SW 1271 (cell line): ENCODE measurements at regions not wholly inside any gene's neighbourhood (a gene's known extent, or its start where the extent isn't known, plus 50 kb on each side); places are given as distances from the start of the nearest gene placed in this dataset.
"Not testable (repeated sequence)": the region's sequence is repeated elsewhere in the genome, so short reads cannot be mapped to it uniquely, and the experiment has no call there.

Experiments
- DNase-seq, 2 experiments: peaks; one replicate each; lab custom pipeline; 2025; lab: John Stamatoyannopoulos, UW

GRCh38 chr13:54593504-54593903 is 1564.9 kb downstream of the OLFM4 start:
- DNase-seq, result no peak

- DNase-seq, result no peak
Observed at GRCh38 chr13:54597540-54598088, 1569.0 kb downstream of the OLFM4 start.

GRCh38 chr13:54599413-54599812 is 1570.8 kb downstream of the OLFM4 start:
- no peak for DNase-seq

DNA sequence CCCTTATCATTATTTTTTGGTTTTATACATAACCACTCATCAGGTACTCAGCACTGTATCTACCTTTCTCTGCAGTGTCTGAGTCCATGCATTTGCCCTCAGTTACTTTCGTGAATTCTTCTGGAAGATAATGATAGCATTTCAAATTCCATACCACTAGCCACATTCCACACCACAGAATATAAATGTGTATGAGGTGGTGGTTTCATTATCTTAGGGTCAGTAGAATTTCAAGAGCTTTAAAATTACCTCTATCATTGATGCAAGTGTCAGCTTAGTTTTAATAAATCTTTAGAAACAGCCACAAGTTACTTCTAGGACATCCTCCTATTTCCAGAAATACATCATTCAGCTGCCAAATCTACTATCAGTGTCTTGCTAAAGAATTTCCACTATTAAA is 1578.3 kb downstream of the OLFM4 start:
- DNase-seq, result no peak

DNA sequence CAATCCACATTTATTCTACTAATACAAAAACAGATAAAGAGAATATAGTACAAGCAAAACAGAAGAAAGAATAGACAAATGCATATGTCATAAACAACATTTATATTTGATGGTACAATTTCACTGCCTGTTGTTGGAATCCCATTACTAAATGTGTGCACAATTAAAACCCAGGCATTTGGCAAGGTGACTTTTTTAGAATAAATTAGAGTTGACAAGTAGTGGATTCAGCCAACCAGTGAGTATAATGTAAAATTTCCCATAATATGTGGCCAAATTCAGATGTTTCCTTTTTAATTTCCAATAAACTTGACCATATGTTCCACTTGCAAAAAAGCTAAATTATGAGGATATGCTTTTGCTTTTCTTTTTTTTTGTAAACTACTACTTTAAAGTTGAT is 1578.8 kb downstream of the OLFM4 start:
- DNase-seq, result no peak

- DNase-seq, result no peak
Observed at GRCh38 chr13:54611390-54611789, 1582.8 kb downstream of the OLFM4 start.

DNA sequence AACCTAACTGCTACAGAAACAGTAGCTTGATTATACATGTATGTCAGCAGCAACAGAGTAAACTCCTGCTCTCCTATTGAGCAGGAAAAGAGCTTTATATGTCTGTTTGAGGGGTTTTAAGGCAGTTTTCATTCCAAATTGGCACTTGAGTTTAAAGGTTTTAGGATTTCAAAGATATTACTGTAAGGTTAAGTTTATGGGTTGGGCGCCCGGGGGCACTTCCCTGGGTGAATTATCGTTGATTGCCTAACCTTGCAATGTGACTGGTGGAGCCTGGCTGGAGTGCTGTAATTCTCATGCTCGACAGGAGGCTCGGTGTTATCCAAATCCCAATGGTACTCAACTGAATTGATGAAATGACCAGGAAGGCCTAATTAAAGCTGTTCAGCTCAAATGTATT is 1586.1 kb downstream of the OLFM4 start:
- DNase-seq, result no peak

GRCh38 chr13:54626504-54626903 is 1597.9 kb downstream of the OLFM4 start:
- DNase-seq, result not testable (repeated sequence)

- no peak for DNase-seq
Observed at GRCh38 chr13:54627646-54628372, 1599.2 kb downstream of the OLFM4 start.

GRCh38 chr13:54628383-54628782 is 1599.8 kb downstream of the OLFM4 start:
- no peak for DNase-seq

- DNase-seq, result no peak
Observed at GRCh38 chr13:54633456-54633855, 1604.8 kb downstream of the OLFM4 start.

- no peak for DNase-seq
Observed at GRCh38 chr13:54636231-54636630, 1607.6 kb downstream of the OLFM4 start.

DNA sequence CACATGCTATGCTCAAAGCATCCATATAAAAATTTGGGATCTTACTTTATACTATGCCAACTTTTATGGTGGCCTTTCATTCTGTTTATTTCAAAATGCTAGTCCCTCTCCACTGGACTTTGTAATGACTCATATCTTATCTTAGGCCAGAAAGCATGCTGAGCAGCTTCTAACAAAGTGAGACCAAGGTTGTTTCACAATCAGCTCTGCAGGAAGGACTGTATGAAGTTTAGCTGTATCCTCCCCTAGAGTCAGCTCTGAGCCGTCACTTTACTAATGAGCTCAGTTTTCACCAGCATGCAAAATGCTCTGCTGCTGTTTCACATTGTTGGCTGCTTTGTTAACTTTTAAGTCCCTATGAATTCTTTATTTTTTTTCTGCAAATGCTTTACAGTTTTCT is 1608.8 kb downstream of the OLFM4 start:
- DNase-seq, result no peak

DNA sequence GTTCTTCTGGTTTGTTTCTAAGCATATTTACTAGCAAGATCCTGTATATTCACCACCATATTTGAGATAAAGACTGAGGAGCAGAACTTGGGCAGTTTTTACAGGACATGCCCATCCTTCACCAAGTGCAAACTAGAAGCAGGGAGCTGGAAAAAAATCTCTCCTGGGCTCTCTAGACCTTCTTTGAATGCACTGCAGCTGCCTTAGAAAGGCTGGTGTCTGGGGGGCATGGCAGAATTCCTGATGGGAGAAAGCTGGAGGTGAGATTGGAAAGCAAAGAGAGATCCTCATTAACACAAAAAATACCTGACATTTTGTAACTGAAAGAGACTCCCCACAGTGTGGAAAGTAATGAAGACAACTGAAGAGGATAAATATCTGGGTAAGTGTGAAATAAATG is 1612.1 kb downstream of the OLFM4 start:
- no peak for DNase-seq

DNA sequence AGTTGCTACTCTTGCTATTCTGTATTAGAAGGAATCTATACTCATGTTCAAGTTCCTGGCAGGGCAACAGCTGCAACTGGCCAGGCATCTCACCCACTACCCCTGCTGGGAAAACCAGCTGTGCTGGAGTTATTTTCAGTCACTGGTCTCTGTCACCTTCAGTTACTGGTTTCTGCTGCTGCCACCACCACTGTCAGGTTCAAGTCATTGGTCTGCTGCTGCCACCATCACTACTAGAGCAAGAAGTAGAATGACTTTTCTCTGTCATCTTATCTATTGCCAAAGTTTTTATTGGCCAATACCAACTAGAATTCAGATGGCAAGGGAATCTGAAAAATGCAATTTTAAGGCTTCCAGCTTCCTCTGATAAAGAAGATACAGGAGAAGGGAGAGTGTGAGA is 1615.2 kb downstream of the OLFM4 start:
- no peak for DNase-seq

- no peak for DNase-seq
Observed at GRCh38 chr13:54647275-54647674, 1618.7 kb downstream of the OLFM4 start.

- no peak for DNase-seq
Observed at GRCh38 chr13:54657588-54657987, 1629.0 kb downstream of the OLFM4 start.

DNA sequence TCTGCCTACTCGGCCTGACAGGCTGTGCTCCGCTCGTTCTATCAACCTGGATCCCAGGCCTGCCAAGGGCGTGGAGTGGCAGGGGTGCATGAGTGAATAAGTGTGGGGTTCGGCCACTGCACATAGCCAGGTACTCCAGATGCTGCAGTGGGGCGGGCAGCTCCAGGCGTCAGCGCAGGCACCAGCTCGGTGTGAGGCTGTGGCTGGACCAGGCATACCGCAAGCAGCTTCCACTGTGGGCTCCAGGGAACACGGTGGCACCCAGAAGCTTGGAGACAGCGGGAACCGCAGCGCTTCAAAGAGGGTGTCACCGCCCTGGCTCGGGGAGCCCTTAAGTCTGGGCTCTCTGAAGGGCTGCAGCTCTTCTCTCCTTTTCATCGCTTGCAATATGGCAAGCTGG is 1630.2 kb downstream of the OLFM4 start:
- DNase-seq, result no peak

DNA sequence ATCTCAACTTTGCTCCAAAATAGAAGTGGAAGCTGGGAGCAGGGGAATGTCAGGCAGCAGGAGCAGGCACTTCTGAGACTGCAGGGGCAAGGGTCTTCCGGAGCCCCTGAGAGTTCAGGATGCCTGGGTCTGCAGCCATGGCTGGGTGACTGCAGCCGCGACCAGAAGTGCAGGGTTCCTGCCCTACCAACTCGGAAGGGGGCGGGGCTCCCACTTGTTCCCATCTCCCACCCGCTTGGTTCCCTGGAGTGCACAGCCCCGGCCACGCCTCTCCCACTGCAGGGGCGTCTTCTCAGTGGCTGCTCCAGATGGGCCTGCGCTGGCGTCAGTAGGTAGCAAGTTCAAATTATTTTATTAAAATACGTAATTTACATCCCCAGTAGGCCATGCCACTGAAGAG is 1631.7 kb downstream of the OLFM4 start:
- DNase-seq, result no peak

DNA sequence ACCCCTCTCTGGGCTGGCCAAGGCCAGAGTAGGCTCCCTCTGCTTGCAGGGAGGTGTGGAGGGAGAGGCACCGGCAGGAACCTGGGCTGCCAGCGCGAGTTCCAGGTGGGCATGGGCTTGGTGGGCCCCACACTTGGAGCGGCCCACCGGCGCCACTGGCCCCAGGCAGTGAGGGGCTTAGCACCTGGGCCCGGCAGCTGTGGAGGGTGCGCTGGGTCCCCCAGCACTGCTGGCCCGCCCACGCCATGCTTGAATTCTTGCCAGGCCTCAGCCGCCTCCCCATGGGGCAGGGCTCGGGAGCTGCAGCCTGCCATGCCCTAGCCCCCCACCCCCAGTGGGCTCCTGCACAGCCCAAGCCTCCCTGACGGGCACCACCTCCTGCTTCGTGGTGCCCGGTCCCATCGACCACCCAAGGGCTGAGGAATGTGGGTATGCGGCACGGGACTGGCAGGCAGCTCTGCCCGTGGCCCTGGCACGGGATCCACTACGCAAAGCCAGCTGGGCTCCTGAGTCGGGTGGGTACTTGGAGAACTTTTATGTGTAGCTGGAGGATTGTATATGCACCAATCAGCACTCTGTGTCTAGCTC is 1648.0 kb downstream of the OLFM4 start:
- no peak for DNase-seq

- DNase-seq, result no peak
Observed at GRCh38 chr13:54682184-54682583, 1653.6 kb downstream of the OLFM4 start.

DNA sequence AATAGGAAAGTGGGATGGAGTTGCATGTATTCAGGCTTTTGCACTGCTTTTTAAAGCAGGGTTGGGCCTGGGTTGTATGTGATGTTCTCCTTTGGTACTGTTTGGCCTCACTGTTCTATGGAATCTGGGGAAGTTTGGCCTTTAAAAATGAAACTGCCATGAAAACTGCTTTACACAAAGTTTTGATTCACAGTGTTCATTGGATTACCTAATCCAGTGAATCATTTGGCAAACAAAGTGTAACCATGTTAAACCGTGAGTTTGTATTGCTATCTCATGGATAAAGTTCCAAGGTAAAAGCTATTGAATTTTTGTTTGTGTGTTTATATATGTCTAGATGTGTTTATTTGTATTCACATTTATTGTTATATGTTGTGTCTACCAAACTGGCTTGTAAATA is 1658.6 kb downstream of the OLFM4 start:
- no peak for DNase-seq

DNA sequence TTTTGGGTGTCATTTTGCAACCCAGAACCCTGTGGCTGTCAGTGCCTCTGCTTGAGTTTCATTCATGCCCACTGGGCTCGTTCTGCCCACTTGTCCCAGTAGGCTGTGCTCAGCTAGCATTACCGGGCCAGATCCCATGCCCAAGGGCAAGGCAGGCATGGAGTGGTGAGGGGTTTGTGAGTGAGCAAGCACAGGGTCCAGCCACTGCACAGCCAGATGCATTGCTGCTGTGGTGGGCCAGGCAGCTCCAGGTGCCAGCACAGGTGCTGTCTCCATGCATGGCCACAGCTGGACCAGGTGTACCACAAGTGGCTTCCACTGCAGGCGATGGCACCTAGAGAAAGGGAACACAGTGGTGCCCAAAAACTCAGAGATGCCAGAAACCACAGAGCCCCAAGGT is 1671.2 kb downstream of the OLFM4 start:
- no peak for DNase-seq

DNA sequence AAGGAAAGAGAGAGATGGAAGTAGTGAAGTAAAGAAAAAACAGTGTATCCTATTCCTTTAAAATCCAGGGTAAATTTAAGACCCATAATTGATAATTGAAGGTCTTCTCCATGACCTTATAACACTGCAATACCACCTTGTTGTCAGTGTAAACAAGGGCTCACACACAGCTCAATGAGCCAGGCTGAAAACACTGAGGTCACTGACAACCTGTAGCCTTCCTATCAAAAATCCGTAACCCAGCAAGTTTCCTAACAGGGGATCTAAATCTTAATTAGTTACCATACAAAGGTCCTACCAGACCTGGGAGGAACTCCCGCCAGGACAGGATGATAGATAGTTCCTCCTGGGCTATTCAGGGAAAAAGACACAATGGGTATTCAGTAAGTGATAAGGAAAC is 1677.1 kb downstream of the OLFM4 start:
- DNase-seq, result no peak
